C1 segment of cervical spinal cord (tissue), 14 donors: ENCODE measurements at regions not wholly inside any gene's neighbourhood (a gene's known extent, or its start where the extent isn't known, plus 50 kb on each side); places are given as distances from the start of the nearest gene placed in this dataset.
"Not testable (repeated sequence)": the region's sequence is repeated elsewhere in the genome, so short reads cannot be mapped to it uniquely, and the experiment has no call there.

Experiments
- DNase-seq, 14 donors: peaks; one replicate each; lab custom pipeline; 2025; lab: John Stamatoyannopoulos, UW

DNA sequence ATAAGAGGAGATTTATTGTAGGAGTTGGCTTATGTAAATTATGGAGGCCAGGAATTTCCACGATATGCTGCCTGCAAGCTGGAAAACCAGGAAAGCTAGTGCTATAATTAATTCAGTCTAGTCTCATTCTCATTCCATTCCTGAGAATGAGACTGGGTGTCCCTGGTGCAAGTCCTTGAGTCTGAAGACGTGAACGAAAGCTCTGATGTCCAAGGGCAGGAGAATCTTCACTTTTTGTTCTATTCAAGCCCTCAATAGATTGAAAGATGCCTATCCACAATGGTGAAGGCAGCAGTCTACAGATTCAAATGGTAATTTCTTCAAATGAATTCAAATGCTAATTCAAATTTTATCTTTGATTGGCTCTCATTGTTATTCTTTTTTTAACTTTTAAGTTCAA is 851.1 kb upstream of the MGAT4C start:
- no peak for DNase-seq

DNA sequence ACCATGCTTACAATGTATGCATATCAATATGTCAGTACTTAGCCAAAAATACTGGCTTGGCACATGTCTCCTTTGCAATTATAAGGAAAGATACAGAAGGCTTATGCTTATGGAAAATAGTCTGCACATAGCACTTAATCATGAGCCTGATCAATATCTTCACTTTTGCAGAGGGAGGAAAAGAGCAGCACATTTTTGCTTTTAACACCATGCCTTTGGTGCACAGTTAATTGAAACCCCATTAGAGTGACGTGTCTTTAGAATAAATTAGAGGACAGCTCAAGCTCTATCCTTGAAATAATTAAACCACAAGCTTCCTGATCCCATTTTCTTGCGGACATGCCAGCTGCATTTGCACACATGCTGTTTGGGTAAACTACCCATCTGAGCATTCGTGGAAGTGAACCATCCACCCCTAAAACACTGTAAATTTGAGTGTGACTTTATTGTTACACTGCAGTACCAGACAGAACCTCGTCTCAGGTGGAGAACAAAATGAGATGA is 839.9 kb upstream of the MGAT4C start:
- no peak for DNase-seq

DNA sequence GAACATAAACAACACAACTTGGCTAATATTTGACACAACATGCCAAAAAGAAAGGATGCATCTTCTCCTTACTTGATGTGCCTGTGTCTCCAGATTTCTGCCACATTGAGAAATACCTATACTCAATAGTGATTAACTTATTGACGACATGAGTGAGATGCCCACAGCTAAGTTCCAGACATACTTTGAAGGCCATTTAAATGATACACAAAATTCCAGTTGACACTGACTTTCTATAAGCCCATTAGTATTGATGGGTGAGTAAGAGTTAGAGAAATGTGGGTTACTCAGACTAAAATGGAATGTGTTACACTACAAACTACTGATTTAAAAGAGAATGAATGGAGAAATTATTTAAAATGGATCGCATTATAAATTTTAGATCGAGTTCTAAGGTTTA is 838.2 kb upstream of the MGAT4C start:
- DNase-seq, result no peak

DNA sequence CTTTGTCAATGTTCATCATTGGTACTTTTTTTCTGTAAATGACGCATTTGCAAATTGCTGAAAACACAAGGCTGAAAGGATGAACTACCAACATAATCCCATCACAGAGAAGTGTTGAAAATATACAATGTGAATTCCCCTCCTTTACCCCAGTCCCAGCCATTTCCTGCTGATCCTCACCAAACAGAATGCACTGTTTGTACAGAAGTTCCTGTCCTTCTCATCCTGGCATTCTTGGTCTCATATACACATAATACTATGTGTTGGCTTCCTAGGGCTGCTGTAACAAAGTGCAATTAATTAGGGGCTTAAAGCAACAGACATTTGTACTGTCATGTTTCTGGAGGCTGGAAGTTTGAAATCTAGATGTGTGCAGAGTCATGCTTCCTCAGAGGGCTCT is 836.2 kb upstream of the MGAT4C start:
- no peak for DNase-seq

DNA sequence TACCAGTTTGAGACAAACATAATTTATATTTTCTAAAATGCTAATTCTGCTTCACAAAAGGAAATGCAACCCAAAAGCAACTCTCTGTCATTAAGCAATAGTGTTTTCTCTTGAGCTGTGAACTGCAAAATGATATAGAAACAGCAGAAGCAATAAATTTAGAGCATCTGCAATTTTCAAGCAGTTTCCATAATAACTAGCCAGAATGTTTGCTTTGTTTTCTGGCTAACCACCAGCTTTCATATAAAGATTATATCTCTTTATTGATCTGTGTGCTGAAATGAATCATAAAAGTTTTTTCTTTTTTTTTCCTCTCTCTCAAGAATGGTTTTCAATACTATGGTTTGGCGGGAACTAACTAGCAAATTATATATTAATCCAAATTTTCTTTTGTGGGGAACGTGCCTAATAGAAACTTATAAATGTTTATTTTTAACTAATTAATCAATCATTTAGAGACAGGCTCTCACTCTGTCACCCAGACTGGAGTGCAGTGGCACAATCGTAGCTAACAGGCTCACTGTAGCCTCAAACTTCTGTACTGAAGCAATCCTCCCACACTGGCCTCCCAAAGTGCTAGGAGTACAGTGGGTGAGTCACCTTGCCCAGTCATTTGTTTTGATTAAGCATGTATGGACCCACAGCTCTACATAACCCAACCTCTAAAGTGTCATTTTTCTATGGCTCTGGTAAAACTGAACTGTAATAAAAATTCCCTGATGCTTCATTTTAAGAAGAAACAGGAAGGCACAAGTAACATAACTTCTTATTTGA is 830.1 kb upstream of the MGAT4C start:
- DNase-seq, result no peak

DNA sequence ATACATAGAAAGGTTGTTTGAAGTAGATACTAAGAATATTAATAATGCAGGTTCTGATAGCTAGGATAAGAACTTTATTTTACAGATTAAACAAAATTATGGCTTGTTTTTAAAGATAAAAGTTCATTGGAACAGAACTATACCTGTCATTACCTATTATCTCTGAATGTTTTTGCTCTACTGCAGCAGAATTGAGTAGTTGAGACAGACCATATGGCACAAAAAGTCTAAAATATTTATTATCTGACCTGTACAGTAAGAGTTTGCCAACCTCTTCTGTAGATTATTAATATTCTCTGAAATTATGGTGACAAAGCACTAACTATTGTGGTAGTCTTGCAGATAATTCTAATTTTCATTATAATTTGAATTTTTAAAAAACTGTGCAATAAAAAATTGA is 829.1 kb upstream of the MGAT4C start:
- DNase-seq, result peak in 1 of 14 donors; percentile 11

DNA sequence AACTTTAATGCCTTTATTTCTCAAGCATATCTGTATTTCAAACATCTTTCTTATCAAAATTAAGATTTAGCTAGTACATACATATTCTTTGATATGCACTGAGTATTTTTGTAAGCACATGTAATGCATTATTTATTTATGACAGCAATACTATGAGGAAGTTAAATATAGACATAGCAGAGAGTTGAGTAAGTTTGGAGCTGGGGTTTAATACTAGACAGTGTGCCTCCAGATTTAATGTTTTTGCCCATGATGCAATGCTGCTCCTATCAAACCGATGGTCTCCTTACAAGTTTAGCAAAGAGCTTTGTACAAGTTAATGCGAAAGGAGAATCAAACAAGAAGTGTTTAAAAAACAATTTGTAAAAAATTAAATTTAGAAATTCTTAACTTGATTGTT is 826.6 kb upstream of the MGAT4C start:
- DNase-seq, result no peak

DNA sequence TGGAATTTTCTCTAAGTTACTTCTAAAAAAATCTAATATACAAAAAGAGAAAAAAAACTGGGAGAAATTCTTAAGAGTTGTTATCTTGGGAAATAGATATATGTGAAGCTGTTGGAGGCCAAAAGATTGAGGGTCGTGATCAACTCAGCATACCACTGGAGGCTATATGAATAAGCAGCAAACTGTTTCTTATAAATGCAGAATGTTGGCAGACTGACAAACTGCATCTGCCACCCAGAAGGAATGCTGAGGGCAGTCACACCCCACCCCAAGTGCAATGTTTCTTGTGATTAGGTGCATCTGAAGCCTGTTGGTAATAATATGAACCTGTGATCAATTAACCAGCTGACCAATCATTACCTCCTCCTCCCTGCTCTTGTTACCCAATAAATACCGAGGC is 818.6 kb upstream of the MGAT4C start:
- DNase-seq, result no peak

DNA sequence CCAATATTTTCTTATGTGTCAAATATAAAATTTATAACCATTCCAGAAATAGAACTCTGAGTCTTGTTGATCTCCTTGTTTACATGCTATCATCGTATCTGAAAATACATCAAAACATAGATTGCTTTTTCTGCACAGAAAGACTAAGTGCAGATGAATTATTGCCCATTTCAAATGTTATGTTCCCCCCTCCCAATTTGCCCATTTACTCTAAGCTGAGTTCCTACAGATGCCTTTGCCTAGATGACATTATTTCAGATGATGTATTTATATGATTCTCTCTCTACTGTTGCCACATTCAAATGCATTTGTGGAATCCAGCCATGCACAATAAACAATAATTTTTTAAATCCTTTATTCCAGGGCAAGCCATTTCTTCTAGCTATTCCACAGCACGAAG is 810.1 kb upstream of the MGAT4C start:
- no peak for DNase-seq

DNA sequence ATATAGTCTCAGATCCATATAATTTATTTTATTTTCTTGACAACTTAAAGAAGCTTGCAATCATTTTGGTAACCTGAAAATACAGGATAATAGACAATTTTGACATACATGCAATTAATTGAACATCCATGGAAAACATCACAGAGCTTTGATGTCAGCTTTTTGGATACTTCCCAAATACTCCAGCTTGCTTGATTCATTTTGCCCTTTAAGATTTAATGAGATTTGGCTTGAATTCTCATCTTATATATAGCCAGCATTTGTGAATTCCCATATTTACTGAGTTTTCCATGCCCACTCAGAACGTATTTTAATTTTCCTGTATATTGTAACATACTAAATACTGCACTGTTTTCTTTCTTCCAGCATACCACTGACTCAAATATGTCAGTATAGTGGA is 803.0 kb upstream of the MGAT4C start:
- DNase-seq, result no peak

DNA sequence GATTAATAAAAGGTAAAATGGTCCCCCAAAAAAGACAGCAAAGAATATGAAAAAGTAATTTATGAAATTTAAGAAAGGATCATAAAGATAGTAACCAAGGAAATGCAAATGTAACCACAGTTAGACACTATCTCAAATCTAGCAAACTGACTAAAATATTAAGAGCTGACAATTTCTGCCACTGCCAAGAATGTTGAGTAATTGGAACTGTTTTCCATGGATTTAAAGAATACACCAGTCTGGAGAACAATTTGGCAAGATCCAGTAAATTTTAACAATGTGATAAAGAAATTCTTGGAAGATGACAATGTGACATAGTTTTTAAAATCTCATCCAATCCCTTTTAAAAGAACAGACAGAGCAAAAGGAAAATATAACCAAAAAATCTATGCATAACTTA is 798.0 kb upstream of the MGAT4C start:
- DNase-seq, result peak in 1 of 14 donors; percentile 1

DNA sequence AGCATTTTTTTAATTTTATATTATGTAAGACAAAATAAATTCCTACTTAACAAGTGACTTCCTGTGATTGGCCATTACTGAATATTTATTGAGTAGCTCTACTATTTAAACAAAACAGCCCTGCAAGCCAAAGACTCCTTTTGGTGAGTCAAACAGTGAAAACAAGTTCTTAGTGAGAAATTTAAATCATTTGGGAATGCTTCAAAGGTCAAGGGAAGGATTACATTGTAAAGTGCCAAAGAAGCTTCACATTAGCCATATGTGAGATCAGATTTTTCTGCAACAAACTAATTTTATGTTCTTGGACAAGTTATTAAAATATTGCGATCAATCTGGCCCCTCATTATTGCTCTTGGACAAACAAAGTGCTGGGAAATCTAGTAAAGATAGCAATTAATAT is 795.4 kb upstream of the MGAT4C start:
- DNase-seq, result no peak

DNA sequence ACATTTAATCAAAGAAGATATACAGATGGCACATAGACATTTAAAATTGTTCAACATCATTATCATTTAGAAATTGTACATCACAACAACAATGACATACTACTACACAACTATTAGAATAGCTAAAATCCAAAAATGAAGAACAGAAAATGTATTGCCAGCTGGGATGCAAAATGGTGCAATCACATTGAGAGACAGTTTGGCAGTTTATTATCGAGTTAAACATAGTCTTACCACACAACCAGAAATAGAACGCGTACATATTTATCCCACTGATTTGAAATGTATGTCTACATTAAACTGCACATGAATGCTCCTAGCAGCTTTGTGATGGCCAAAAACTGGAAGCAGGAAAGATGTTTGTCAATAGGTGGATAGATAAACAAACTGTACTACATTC is 791.5 kb upstream of the MGAT4C start:
- no peak for DNase-seq

DNA sequence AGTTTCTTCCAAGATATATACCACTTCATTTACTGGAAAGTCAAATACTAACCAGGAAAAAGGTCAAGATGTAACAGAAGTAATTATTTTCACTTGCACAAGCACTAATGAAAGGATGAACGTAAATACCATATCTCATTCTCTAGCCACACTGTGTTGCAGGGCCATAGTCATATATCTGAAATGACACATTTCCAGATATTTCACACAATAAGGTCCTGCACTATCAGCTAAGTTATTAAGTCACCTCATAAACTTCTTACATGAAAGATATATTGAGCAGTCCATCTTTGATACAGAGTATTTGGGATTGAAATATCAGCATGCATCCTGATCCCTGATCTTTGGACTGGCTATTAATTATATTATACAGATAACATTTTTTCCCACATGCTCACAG is 783.3 kb upstream of the MGAT4C start:
- DNase-seq, result no peak

DNA sequence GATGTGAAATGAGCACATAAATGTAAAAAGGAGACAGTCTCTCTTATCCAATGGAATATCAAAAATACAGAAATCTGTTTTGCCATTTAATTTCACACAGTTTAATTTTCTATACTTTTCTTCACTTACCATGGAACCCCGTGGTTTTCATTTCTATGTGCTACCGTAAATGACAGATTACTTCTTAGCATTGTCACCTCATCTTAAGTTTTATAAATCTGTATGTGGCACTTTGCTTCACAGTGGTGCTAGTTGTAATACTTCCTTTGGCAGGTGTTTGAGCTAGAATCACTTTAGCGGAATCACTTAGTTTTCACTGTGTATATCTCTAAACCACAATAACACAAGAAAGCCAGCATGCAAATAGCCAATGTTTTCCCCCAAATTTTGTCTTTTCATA is 781.9 kb upstream of the MGAT4C start:
- DNase-seq, result no peak

DNA sequence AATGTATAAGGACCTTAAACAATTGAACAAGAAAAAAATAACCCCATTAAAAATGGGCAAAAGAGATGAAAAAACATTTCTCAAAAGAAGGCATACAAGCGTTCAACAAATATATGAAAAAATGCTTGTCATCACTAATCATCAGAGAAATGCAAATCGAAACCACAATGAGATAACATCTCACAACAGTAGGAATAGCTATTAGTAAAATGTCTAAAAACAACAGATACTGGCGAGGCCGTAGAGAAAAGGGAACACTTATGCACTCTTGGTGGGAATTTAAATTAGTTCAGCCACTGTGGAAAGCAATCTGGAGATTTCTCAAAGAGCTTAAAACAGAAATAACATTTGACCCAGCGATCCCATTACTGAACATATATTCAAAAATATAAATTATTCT is 769.8 kb upstream of the MGAT4C start:
- DNase-seq, result no peak

DNA sequence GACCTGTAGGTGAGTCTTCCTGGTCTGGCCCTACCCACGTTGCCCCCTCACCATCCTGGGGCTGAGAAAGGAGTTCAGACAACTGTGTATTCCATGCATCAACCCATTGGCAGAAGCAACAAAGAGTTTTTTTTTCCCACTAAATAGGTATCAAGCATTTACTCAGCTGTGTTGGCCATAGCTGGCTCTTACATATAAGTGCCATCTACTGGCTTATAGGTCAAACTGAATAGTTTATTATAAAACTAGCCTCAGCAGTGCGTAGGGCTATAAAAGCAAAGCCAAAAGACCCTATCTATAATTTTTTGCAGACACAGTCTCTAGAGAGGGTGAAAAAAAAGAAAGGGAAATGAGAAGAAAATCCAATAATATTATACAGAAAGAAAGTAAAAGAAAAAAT is 765.2 kb upstream of the MGAT4C start:
- no peak for DNase-seq

DNA sequence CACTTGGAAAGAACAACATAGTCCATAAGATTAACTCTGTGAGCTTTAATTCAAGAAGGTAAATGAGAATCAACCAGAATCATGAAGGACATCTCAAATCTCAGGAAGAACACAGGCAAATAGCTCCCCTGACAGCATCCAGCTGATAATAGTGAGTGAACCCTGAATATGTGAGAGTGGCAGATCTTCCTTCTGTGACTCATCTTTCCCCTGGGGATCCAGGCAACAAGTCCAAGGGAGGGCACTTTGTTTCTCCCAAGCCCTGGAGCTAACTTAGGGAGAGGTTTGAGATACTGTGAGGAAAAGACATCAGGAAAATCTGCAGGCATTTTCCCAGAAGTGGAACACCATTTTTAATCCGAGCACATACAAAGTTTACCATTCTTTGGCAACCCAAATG is 763.9 kb upstream of the MGAT4C start:
- DNase-seq, result no peak

DNA sequence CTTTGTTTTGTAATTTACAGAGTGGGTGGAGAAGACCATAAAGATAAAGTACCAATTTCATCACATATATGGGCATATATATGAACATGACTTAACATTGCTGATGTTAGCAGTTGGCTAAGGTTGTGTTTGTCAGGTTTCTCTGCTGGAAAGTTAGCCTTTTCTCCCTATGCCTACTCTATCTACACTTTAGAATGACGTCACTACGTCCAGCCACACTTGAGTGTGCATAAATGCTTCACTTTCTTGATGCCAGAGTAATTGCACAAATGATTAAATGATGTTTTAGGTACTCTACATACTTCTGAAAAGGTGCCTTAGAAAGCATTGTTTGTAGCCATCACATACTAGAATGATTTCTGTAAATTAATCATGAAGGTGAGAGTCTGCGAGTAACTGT is 759.2 kb upstream of the MGAT4C start:
- DNase-seq, result no peak

DNA sequence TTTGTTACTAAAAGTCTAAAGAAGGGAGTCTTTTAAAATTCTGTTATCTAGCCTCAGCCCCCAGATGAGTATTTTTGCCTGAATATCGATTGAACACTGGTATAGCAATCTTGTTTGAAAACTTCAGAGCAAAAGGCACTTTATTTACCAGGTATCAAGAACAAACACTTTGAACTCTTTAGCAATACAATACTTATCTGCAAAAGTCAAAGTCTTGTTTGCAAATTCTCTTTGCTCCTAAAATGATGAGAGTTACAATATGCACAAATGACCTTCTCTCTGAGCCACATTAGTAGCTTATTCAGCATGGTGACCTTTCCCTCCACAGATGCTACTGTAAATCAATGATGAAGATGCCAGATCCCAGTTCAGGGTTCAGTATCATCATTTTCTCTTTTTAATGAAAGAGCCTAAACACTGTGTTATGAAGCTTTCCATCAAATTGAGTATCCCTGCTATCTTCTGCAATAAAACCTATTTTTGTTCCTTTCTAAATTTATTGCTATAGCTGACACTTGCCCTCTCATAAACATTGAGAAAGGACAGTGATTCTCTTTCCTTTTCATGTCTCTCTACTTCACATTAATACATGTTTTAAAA is 752.7 kb upstream of the MGAT4C start:
- no peak for DNase-seq

DNA sequence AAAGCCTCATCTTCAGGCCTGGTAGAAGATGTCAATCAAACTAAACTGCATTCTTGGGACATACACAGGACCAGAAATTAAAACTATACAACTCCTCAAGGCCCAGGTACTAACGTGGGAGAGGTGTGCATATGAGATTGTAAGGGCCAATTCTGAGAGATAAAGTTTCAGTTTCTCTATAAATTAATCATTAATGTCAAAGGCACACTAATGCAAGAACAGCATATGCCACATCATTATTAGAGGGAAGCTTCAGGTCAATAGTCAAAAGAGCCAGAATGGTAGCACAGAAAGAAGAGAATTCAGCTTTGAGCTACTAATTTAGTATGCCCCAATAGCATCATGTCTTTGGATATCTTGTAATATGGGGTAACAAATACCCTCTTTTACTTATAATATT is 744.9 kb upstream of the MGAT4C start:
- DNase-seq, result no peak

DNA sequence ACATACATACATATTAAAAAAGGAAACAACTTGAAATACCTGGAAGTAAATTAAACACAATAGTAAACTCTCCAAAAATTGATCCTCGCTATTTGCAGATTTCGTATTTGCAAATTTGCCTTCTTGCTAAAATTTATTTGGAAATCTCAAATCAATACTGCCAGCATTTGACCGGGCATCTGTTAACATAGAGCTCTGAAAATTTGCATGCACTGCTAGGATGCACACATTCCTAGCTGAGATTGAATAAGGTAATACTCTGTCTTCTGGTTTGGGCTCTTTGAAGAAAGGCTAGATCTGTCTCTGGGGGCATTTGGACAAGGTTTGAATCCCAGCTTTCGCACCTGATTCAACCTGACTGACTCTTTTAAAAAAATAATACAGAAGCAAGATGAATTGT is 729.1 kb upstream of the MGAT4C start:
- no peak for DNase-seq

DNA sequence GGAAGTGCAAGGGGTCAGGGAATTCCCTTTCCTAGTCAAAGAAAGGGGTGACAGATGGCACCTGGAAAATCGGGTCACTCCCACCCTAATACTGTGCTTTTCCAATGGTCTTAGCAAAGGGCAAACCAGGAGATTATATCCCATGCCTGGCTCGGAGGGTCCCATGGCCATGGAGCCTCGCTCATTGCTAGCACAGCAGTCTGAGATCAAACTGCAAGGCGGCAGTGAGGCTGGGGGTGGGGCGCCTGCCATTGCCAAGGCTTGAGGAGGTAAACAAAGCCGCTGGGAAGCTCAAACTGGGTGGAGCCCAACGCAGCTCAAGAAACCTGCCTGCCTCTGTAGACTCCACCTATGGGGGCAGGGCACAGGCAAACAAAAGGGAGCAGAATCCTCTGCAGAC is 714.4 kb upstream of the MGAT4C start:
- not testable (repeated sequence) for DNase-seq
